Endothelial cell of umbilical vein (primary cell): ENCODE measurements at regions not wholly inside any gene's neighbourhood (a gene's known extent, or its start where the extent isn't known, plus 50 kb on each side); places are given as distances from the start of the nearest gene placed in this dataset.

Experiments used
- BruUV-seq: library from RNA; stranded (reverse); fragments of 400-500 nt; replicated peaks from 2 replicates; lab custom pipeline; 2021; lab: Mats Ljungman, UMichigan
- CTCF ChIA-PET: fragments of 300-600, 350-600 bp; sonication (Branson Sonifier 250); formaldehyde crosslinking; loops from one replicate; lab custom pipeline; 2021; ENCODE audit warnings: antibody characterized with exemption, inconsistent platforms; lab: Charles Lee
- POLR2A ChIA-PET: fragments of 300-600, 350-600 bp; sonication (Branson Sonifier 250); formaldehyde crosslinking; loops from one replicate; lab custom pipeline; 2021; ENCODE audit warnings: antibody characterized with exemption, inconsistent platforms; lab: Charles Lee
- DNase-seq: peaks from one replicate; pipeline ENCODE4 v3.0.0-alpha.2; 2011; ENCODE audit warnings: low read depth, low spot score
- FAIRE-seq: peaks from 2 replicates; lab custom pipeline; 2011; peaks lifted over from hg19 to GRCh38; lab: Jason Lieb, UNC
- H2AFZ ChIP-seq: 2 replicates; pipeline ENCODE4 v1.6.0; 2012; ENCODE audit warnings: low read depth, low read length, control low read depth, inconsistent platforms
- H3K27ac ChIP-seq: 2 replicates; pipeline ENCODE4 v1.5.1; 2011; ENCODE audit warnings: low read depth, mild to moderate bottlenecking, control low read depth, low read length, moderate library complexity; ENCODE audit not compliant: insufficient read depth
- H3K27me3 ChIP-seq, 2 experiments: 2 replicates each; pipeline versions ENCODE4 v1.6.0 to v1.6.1; 2011; ENCODE audit warnings: low read length in 2 of 2, mixed read lengths in 1 of 2; ENCODE audit not compliant: control insufficient read depth in 2 of 2, insufficient read depth in 2 of 2
- H3K36me3 ChIP-seq, 2 experiments: 2 replicates in 1 of 2; 3 replicates in 1 of 2; pipeline ENCODE4 v1.5.1; 2011; ENCODE audit warnings: low read length in 2 of 2, mild to moderate bottlenecking in 1 of 2, moderate library complexity in 1 of 2; ENCODE audit not compliant: control insufficient read depth in 2 of 2, insufficient read depth in 2 of 2; ENCODE audit errors: extremely low read depth in 1 of 2
- H3K4me1 ChIP-seq: 3 replicates; pipeline ENCODE4 v1.5.1; 2011; ENCODE audit warnings: mild to moderate bottlenecking, low read length; ENCODE audit not compliant: control insufficient read depth, insufficient read depth; ENCODE audit errors: extremely low read depth
- H3K4me2 ChIP-seq: 2 replicates; pipeline ENCODE4 v1.6.1; 2011; ENCODE audit warnings: low read length, control low read depth, mixed read lengths; ENCODE audit not compliant: insufficient read depth
- H3K4me3 ChIP-seq, 3 experiments: fragments of 200-600 bp in 1 of 3; sonication (generic), shearing (Covaris generic) in 1 of 3; replicated peaks in 1 of 3; 2 replicates each; pipeline ENCODE4 v1.5.1; 2011 to 2016; ENCODE audit warnings: control low read depth in 3 of 3, low read length in 3 of 3, mild to moderate bottlenecking in 2 of 3, inconsistent platforms in 1 of 3, low read depth in 1 of 3, moderate library complexity in 1 of 3; ENCODE audit not compliant: insufficient read depth in 1 of 3
- H3K79me2 ChIP-seq: 2 replicates; pipeline ENCODE4 v1.6.0; 2012; ENCODE audit warnings: low read length, inconsistent platforms; ENCODE audit not compliant: control insufficient read depth, insufficient read depth
- H3K9ac ChIP-seq: replicated peaks from 2 replicates; pipeline ENCODE3; 2011; ENCODE audit warnings: low read length, control low read depth; ENCODE audit not compliant: insufficient read depth; ENCODE audit errors: extremely low read depth
- H3K9me1 ChIP-seq: replicated peaks from 3 replicates; pipeline ENCODE4 v1.6.0; 2011; ENCODE audit warnings: mild to moderate bottlenecking, low read length; ENCODE audit not compliant: control insufficient read depth, insufficient read depth; ENCODE audit errors: extremely low read depth
- H3K9me3 ChIP-seq: replicated peaks from 2 replicates; pipeline ENCODE4 v1.5.1; 2012; ENCODE audit warnings: low read length, inconsistent platforms; ENCODE audit not compliant: control insufficient read depth, insufficient read depth
- H4K20me1 ChIP-seq: replicated peaks from 2 replicates; pipeline ENCODE3; 2011; ENCODE audit warnings: mild to moderate bottlenecking, low read length; ENCODE audit not compliant: control insufficient read depth, insufficient read depth; ENCODE audit errors: extremely low read depth
- CTCF ChIP-seq, 2 donors: IDR thresholded peaks; 1 replicate in 1 of 2; 2 replicates in 1 of 2; pipeline ENCODE4 v1.5.1; 2011; ENCODE audit warnings: low read length in 2 of 2, mild to moderate bottlenecking in 2 of 2, moderate library complexity in 2 of 2, control low read depth in 1 of 2, inconsistent platforms in 1 of 2, low read depth in 1 of 2; ENCODE audit not compliant: insufficient read depth in 1 of 2; ENCODE audit errors: extremely low read depth in 1 of 2
- EZH2 ChIP-seq: IDR thresholded peaks from 2 replicates; pipeline ENCODE4 v1.6.1; 2012; ENCODE audit warnings: borderline replicate concordance, low read depth, mild to moderate bottlenecking, moderate library complexity, low read length, inconsistent platforms; ENCODE audit not compliant: severe bottlenecking
- FOS ChIP-seq: IDR thresholded peaks from 2 replicates; pipeline ENCODE4 v1.6.1; 2011; ENCODE audit warnings: mild to moderate bottlenecking, low read length, moderate library complexity, borderline replicate concordance; ENCODE audit not compliant: insufficient read depth
- GATA2 ChIP-seq: IDR thresholded peaks from 2 replicates; pipeline ENCODE4 v1.7.0; 2011; ENCODE audit warnings: low read depth, mild to moderate bottlenecking, moderate library complexity, mixed read lengths, low read length; ENCODE audit not compliant: insufficient read length, insufficient read depth
- JUN ChIP-seq: IDR thresholded peaks from 2 replicates; pipeline ENCODE4 v1.6.1; 2011; ENCODE audit warnings: borderline replicate concordance, low read depth; ENCODE audit not compliant: insufficient read length, insufficient read depth
- MAX ChIP-seq: IDR thresholded peaks from 2 replicates; pipeline ENCODE4 v1.6.1; 2011; ENCODE audit not compliant: insufficient read depth, insufficient read length
- MYC ChIP-seq: IDR thresholded peaks from one replicate; pipeline ENCODE4 v1.6.1; 2011; ENCODE audit warnings: mild to moderate bottlenecking, low read depth, low read length
- POLR2A ChIP-seq: IDR thresholded peaks from 2 replicates; pipeline ENCODE4 v1.6.1; 2012; ENCODE audit warnings: low read depth, mild to moderate bottlenecking, control low read depth, low read length
- POLR2AphosphoS5 ChIP-seq: IDR thresholded peaks from 2 replicates; pipeline ENCODE4 v1.6.1; 2012; ENCODE audit warnings: low read depth, mild to moderate bottlenecking, control low read depth, low read length, moderate library complexity; ENCODE audit not compliant: insufficient read depth
- dilution Hi-C: fragments of 300-500 bp; cut with MboI; formaldehyde crosslinking; loops from one replicate; pipeline ENCODE4 v1.15.0; 2019; ENCODE audit warnings: low sequenced_read_pairs; ENCODE audit not compliant: extremely low pct_ligation_motif_present
- intact Hi-C: fragments of 100-400 bp; cut with micrococcal nuclease; formaldehyde crosslinking; loops from one replicate; pipeline ENCODE4 v1.10.0; 2022

- intact Hi-C loops: no loop called here
- FAIRE-seq (no peak), DNase-seq (no peak)
- Histone ChIP-seq H3K4me3 (no peak overlapping the region), H3K4me1 (no peaks in the 10 kb centered on the region), H4K20me1 (no peaks in the 10 kb centered on the region), H3K79me2 (no peaks in the 10 kb centered on the region), H3K9me3 (no peaks in the 10 kb centered on the region), H3K27me3 (no peaks in the 10 kb centered on the region), H3K9me1 (no peaks in the 10 kb centered on the region), H3K36me3 (no peaks in the 10 kb centered on the region), H3K4me2 (no peak overlapping the region), H2AFZ (no peak overlapping the region), H3K27ac (no peak overlapping the region), H3K9ac (no peak overlapping the region)
- no TSS peak for BruUV-seq
- CTCF ChIA-PET: interaction anchor here (1.0 to 1.2 kb wide), 4 partner anchors 10 to 14 kb away, joined by 3 to 4 read pairs (median 4); no protein-coding TSS in a partner anchor
- POLR2A ChIA-PET: interaction anchor here (0.6 kb wide), 1 partner anchor 256 kb away, joined by 4 read pairs; no protein-coding TSS in a partner anchor
- dilution Hi-C loops: no loop called here
- TF ChIP-seq EZH2 (no peak), POLR2A (no peak), JUN (no peak), FOS (no peak), POLR2AphosphoS5 (no peak), MAX (no peak), MYC (no peak), GATA2 (no peak), CTCF (IDR thresholded peaks at IDR 0.05; ENCODE audit: extremely low read depth in 1 of 2, insufficient read depth in 1 of 2, low read depth in 1 of 2, low read length in 2 of 2) (no peak)
These were observed 296.3 kb downstream of the PCDH7 start for GRCh38 chr4:31016322-31017061.
